Neural cell (in vitro differentiated cells): ENCODE measurements at regions not wholly inside any gene's neighbourhood (a gene's known extent, or its start where the extent isn't known, plus 50 kb on each side); places are given as distances from the start of the nearest gene placed in this dataset.

Source experiments
- H2AFZ ChIP-seq: fragments of 200-600, 300-800 bp; sonication (generic), shearing (Covaris generic); 2 replicates; pipeline ENCODE4 v1.6.0; 2014; ENCODE audit warnings: low read depth, mild to moderate bottlenecking, antibody characterized with exemption, low read length, moderate library complexity
- H3F3A ChIP-seq: fragments of 200-600 bp; shearing (Covaris generic); 2 replicates; pipeline ENCODE4 v1.6.1; 2016; ENCODE audit warnings: mild to moderate bottlenecking, moderate library complexity, mixed read lengths, antibody characterized with exemption, low read length; ENCODE audit not compliant: insufficient read depth, poor library complexity, severe bottlenecking
- H3K27ac ChIP-seq: fragments of 200-600, 300-800 bp; sonication (generic), shearing (Covaris generic); 2 replicates; pipeline ENCODE4 v1.5.1; 2014; ENCODE audit warnings: mild to moderate bottlenecking, low read length, moderate library complexity
- H3K27me3 ChIP-seq: fragments of 300-800, 200-600 bp; sonication (generic), shearing (Covaris generic); 2 replicates; pipeline ENCODE4 v1.6.0; 2014; ENCODE audit warnings: mild to moderate bottlenecking, low read depth, low read length, moderate library complexity; ENCODE audit not compliant: insufficient read depth
- H3K36me3 ChIP-seq: fragments of 300-800, 200-600 bp; sonication (generic), shearing (Covaris generic); 2 replicates; pipeline ENCODE4 v1.5.1; 2014; ENCODE audit warnings: mild to moderate bottlenecking, antibody characterized with exemption, low read length, moderate library complexity; ENCODE audit not compliant: insufficient read depth
- H3K4me2 ChIP-seq: fragments of 300-800, 200-600 bp; sonication (generic), shearing (Covaris generic); 2 replicates; pipeline ENCODE4 v1.6.0; 2014; ENCODE audit warnings: mild to moderate bottlenecking, low read length
- H3K4me3 ChIP-seq: fragments of 300-800, 200-600 bp; sonication (generic), shearing (Covaris generic); 2 replicates; pipeline ENCODE4 v1.5.1; 2014; ENCODE audit warnings: mild to moderate bottlenecking, low read length, moderate library complexity
- H3K79me2 ChIP-seq: fragments of 200-600 bp; shearing (Covaris generic); replicated peaks from 2 replicates; pipeline ENCODE4 v1.6.0; 2014; ENCODE audit warnings: mild to moderate bottlenecking, low read length, moderate library complexity; ENCODE audit not compliant: insufficient read depth
- H3K9ac ChIP-seq: fragments of 300-800, 200-600 bp; sonication (generic), shearing (Covaris generic); 2 replicates; pipeline ENCODE4 v1.6.1; 2016; ENCODE audit warnings: mild to moderate bottlenecking, low read length, mixed read lengths
- H3K9me2 ChIP-seq: fragments of 200-600 bp; shearing (Covaris generic); 2 replicates; pipeline ENCODE4 v1.6.1; 2016; ENCODE audit warnings: mild to moderate bottlenecking, low read length, mixed read lengths; ENCODE audit not compliant: insufficient read depth
- H3K9me3 ChIP-seq: fragments of 200-600, 300-800 bp; sonication (generic), shearing (Covaris generic); 2 replicates; pipeline ENCODE4 v1.6.1; 2016; ENCODE audit warnings: mild to moderate bottlenecking, mixed run types, low read length, moderate library complexity, mixed read lengths
- H4K20me1 ChIP-seq: fragments of 200-600 bp; shearing (Covaris generic); 2 replicates; pipeline ENCODE4 v1.6.1; 2016; ENCODE audit warnings: mild to moderate bottlenecking, mixed run types; ENCODE audit not compliant: insufficient read depth
- CTCF ChIP-seq: fragments of 450-650 bp; IDR thresholded peaks from 2 replicates; pipeline ENCODE4 v1.5.1; 2014; ENCODE audit warnings: antibody characterized with exemption, mild to moderate bottlenecking, moderate library complexity; ENCODE audit not compliant: poor library complexity, severe bottlenecking
- EP300 ChIP-seq: fragments of 450-650 bp; conservative IDR thresholded peaks from 2 replicates; pipeline ENCODE4 v1.6.1; 2014; ENCODE audit warnings: antibody characterized with exemption, mild to moderate bottlenecking, moderate library complexity; ENCODE audit not compliant: poor library complexity, severe bottlenecking
- EZH2 ChIP-seq: fragments of 200-600, 300-800 bp; shearing (Covaris generic), sonication (generic); IDR thresholded peaks from 2 replicates; pipeline ENCODE4 v1.6.1; 2014; ENCODE audit warnings: antibody characterized with exemption, low read length, borderline replicate concordance, mild to moderate bottlenecking; ENCODE audit not compliant: insufficient read depth, poor library complexity, severe bottlenecking
- MXI1 ChIP-seq: fragments of 450-650 bp; conservative IDR thresholded peaks from 2 replicates; pipeline ENCODE4 v1.6.1; 2014; ENCODE audit warnings: antibody characterized with exemption, mild to moderate bottlenecking; ENCODE audit not compliant: poor library complexity, severe bottlenecking
- POLR2AphosphoS5 ChIP-seq: IDR thresholded peaks from 2 replicates; pipeline ENCODE4 v1.6.1; 2012
- RAD21 ChIP-seq: fragments of 450-650 bp; conservative IDR thresholded peaks from 2 replicates; pipeline ENCODE4 v1.6.1; 2014; ENCODE audit warnings: antibody characterized with exemption, mild to moderate bottlenecking, moderate library complexity
- REST ChIP-seq: IDR thresholded peaks from 2 replicates; pipeline ENCODE4 v1.6.1; 2012; ENCODE audit warnings: borderline replicate concordance
- SMC3 ChIP-seq: fragments of 450-650 bp; conservative IDR thresholded peaks from 2 replicates; pipeline ENCODE4 v1.6.1; 2014; ENCODE audit warnings: antibody characterized with exemption, mild to moderate bottlenecking, moderate library complexity; ENCODE audit not compliant: poor library complexity
- TAF1 ChIP-seq: IDR thresholded peaks from 2 replicates; pipeline ENCODE4 v1.6.1; 2012; ENCODE audit warnings: low read depth

- Histone ChIP-seq H3K9me2 (no peaks in the 10 kb centered on the region), H3K27me3 (no peaks in the 10 kb centered on the region), H3K27ac (no peak overlapping the region), H3K79me2 (no peaks in the 10 kb centered on the region), H3K4me3 (no peak overlapping the region), H3K9ac (no peak overlapping the region), H3K36me3 (no peaks in the 10 kb centered on the region), H3F3A (no peaks in the 10 kb centered on the region), H3K4me2 (no peak overlapping the region), H3K9me3 (no peaks in the 10 kb centered on the region), H2AFZ (no peak overlapping the region), H4K20me1 (no peaks in the 10 kb centered on the region)
- no peak for TF ChIP-seq REST
- no peak for TF ChIP-seq EP300
- no peak for TF ChIP-seq POLR2AphosphoS5
- TF ChIP-seq TAF1: no peak
- no peak for TF ChIP-seq MXI1
- TF ChIP-seq SMC3: no peak
Observed at GRCh38 chr10:78642269-78642816, 426.4 kb upstream of the ZMIZ1 start.

GRCh38 chr10:78643513-78643912, 425.3 kb upstream of the ZMIZ1 start:
- no peak overlapping the region for H3K27ac ChIP-seq
- TF ChIP-seq MXI1 (no peak), RAD21 (no peak), SMC3 (no peak), EZH2 (no peak), REST (no peak), TAF1 (no peak), CTCF (no peak), EP300 (no peak), POLR2AphosphoS5 (no peak)
- no peaks in the 10 kb centered on the region for H3K27me3 ChIP-seq

More at GRCh38 chr10:78643513-78643912, 425.3 kb upstream of the ZMIZ1 start:
- H3K9me2 ChIP-seq: no peaks in the 10 kb centered on the region
- H4K20me1 ChIP-seq: no peaks in the 10 kb centered on the region
- no peaks in the 10 kb centered on the region for H3F3A ChIP-seq
- no peak overlapping the region for H3K9ac ChIP-seq
- H3K9me3 ChIP-seq: no peaks in the 10 kb centered on the region
- no peak overlapping the region for H2AFZ ChIP-seq
- H3K79me2 ChIP-seq: no peaks in the 10 kb centered on the region
- no peaks in the 10 kb centered on the region for H3K36me3 ChIP-seq
- H3K4me2 ChIP-seq: no peak overlapping the region
- no peak overlapping the region for H3K4me3 ChIP-seq
